ENCODE measurements at regions not wholly inside any gene's neighbourhood (a gene's known extent, or its start where the extent isn't known, plus 50 kb on each side); places are given as distances from the start of the nearest gene placed in this dataset.
A peak's percentile ranks its signal among the peaks of the same experiment; 100 is the strongest.

- no peak for DNase-seq (ENCODE audit: low read depth in 1 of 2, low spot score in 1 of 2)
- in situ Hi-C loops (cut with HindIII; ENCODE audit: low pct_unique_long_range_greater_than_20kb, low sequenced_read_pairs), result no loop called here
- TF ChIP-seq JUND (IDR thresholded peaks at IDR 0.05; ENCODE audit: low read depth), result no peak
Observed at GRCh38 chr11:110802162-110802561, 89.9 kb upstream of the ARHGAP20 start.

- TF ChIP-seq JUND (IDR thresholded peaks at IDR 0.05; ENCODE audit: low read depth), result no peak
- no peak for DNase-seq (ENCODE audit: low read depth in 1 of 2, low spot score in 1 of 2)
Observed at GRCh38 chr11:110801328-110801727, 89.1 kb upstream of the ARHGAP20 start.

GRCh38 chr11:110798201-110798900 is 86.1 kb upstream of the ARHGAP20 start:
- no peak for DNase-seq (ENCODE audit: low read depth in 1 of 2, low spot score in 1 of 2)
- in situ Hi-C loops (cut with HindIII; ENCODE audit: low pct_unique_long_range_greater_than_20kb, low sequenced_read_pairs), result no loop called here
- no peak for TF ChIP-seq JUND (IDR thresholded peaks at IDR 0.05; ENCODE audit: low read depth)

More at GRCh38 chr11:110801328-110801727, 89.1 kb upstream of the ARHGAP20 start:
- in situ Hi-C loops (cut with HindIII; ENCODE audit: low pct_unique_long_range_greater_than_20kb, low sequenced_read_pairs), result no loop called here

- no peak for DNase-seq (ENCODE audit: low read depth in 1 of 2, low spot score in 1 of 2)
- TF ChIP-seq JUND (IDR thresholded peaks at IDR 0.05; ENCODE audit: low read depth), result no peak
- in situ Hi-C loops (cut with HindIII; ENCODE audit: low pct_unique_long_range_greater_than_20kb, low sequenced_read_pairs), result no loop called here
Observed at GRCh38 chr11:110797453-110797852, 85.2 kb upstream of the ARHGAP20 start.

- no peak for TF ChIP-seq JUND (IDR thresholded peaks at IDR 0.05; ENCODE audit: low read depth)
- in situ Hi-C loops (cut with HindIII; ENCODE audit: low pct_unique_long_range_greater_than_20kb, low sequenced_read_pairs), result no loop called here
- no peak for DNase-seq (ENCODE audit: low read depth in 1 of 2, low spot score in 1 of 2)
Observed at GRCh38 chr11:110795112-110795624, 82.9 kb upstream of the ARHGAP20 start.

- no peak for TF ChIP-seq JUND (IDR thresholded peaks at IDR 0.05; ENCODE audit: low read depth)
- in situ Hi-C loops (cut with HindIII; ENCODE audit: low pct_unique_long_range_greater_than_20kb, low sequenced_read_pairs), result no loop called here
- no peak for DNase-seq (ENCODE audit: low read depth in 1 of 2, low spot score in 1 of 2)
Observed at GRCh38 chr11:110793556-110793955, 81.3 kb upstream of the ARHGAP20 start.

GRCh38 chr11:110791621-110792020 is 79.4 kb upstream of the ARHGAP20 start:
- DNase-seq (ENCODE audit: low read depth in 1 of 2, low spot score in 1 of 2), result no peak
- in situ Hi-C loops (cut with HindIII; ENCODE audit: low pct_unique_long_range_greater_than_20kb, low sequenced_read_pairs), result no loop called here
- TF ChIP-seq JUND (IDR thresholded peaks at IDR 0.05; ENCODE audit: low read depth), result no peak

GRCh38 chr11:110787680-110788079 is 75.4 kb upstream of the ARHGAP20 start:
- in situ Hi-C loops (cut with HindIII; ENCODE audit: low pct_unique_long_range_greater_than_20kb, low sequenced_read_pairs), result no loop called here
- no peak for TF ChIP-seq JUND (IDR thresholded peaks at IDR 0.05; ENCODE audit: low read depth)
- DNase-seq (ENCODE audit: low read depth in 1 of 2, low spot score in 1 of 2), result no peak

- no peak for DNase-seq (ENCODE audit: low read depth in 1 of 2, low spot score in 1 of 2)
Observed at GRCh38 chr11:110786226-110786902, 74.1 kb upstream of the ARHGAP20 start.

GRCh38 chr11:110785398-110785797 is 73.2 kb upstream of the ARHGAP20 start:
- in situ Hi-C loops (cut with HindIII; ENCODE audit: low pct_unique_long_range_greater_than_20kb, low sequenced_read_pairs), result no loop called here
- no peak for DNase-seq (ENCODE audit: low read depth in 1 of 2, low spot score in 1 of 2)
- no peak for TF ChIP-seq JUND (IDR thresholded peaks at IDR 0.05; ENCODE audit: low read depth)

More at GRCh38 chr11:110786226-110786902, 74.1 kb upstream of the ARHGAP20 start:
- TF ChIP-seq JUND (IDR thresholded peaks at IDR 0.05; ENCODE audit: low read depth), result no peak
- in situ Hi-C loops (cut with HindIII; ENCODE audit: low pct_unique_long_range_greater_than_20kb, low sequenced_read_pairs), result no loop called here

GRCh38 chr11:110782616-110783015 is 70.4 kb upstream of the ARHGAP20 start:
- in situ Hi-C loops (cut with HindIII; ENCODE audit: low pct_unique_long_range_greater_than_20kb, low sequenced_read_pairs), result no loop called here
- DNase-seq (ENCODE audit: low read depth in 1 of 2, low spot score in 1 of 2), result no peak
- TF ChIP-seq JUND (IDR thresholded peaks at IDR 0.05; ENCODE audit: low read depth), result no peak

- in situ Hi-C loops (cut with HindIII; ENCODE audit: low pct_unique_long_range_greater_than_20kb, low sequenced_read_pairs), result no loop called here
- DNase-seq (ENCODE audit: low read depth in 1 of 2, low spot score in 1 of 2), result no peak
- TF ChIP-seq JUND (IDR thresholded peaks at IDR 0.05; ENCODE audit: low read depth), result no peak
Observed at GRCh38 chr11:110779108-110779507, 66.9 kb upstream of the ARHGAP20 start.

- peak in 1 of 2 experiments; percentile 74 for DNase-seq (ENCODE audit: low read depth in 1 of 2, low spot score in 1 of 2)
Observed at GRCh38 chr11:110778343-110778742, 66.1 kb upstream of the ARHGAP20 start.

More at GRCh38 chr11:110778343-110778742, 66.1 kb upstream of the ARHGAP20 start:
- 0 out of 2 replicates have a peak, but pooled peaks have one; percentile 43 for TF ChIP-seq JUND (IDR thresholded peaks at IDR 0.05; ENCODE audit: low read depth)
- in situ Hi-C loops (cut with HindIII; ENCODE audit: low pct_unique_long_range_greater_than_20kb, low sequenced_read_pairs), result no loop called here

All from T47D (cell line).